Fibroblast of lung (primary cell): ENCODE measurements at regions not wholly inside any gene's neighbourhood (a gene's known extent, or its start where the extent isn't known, plus 50 kb on each side); places are given as distances from the start of the nearest gene placed in this dataset.

Source experiments
- DNase-seq, 2 donors: peaks; one replicate each; pipeline versions ENCODE4 v3.0.0 to v3.0.0-alpha.2; 2010; ENCODE audit warnings: low read depth in 2 of 2
- H2AFZ ChIP-seq: 2 replicates; pipeline ENCODE4 v1.5.1; 2012; ENCODE audit warnings: low read length, control low read depth, inconsistent platforms
- H3K27ac ChIP-seq: 2 replicates; pipeline ENCODE4 v1.5.1; 2011; ENCODE audit warnings: low read length, control low read depth; ENCODE audit not compliant: insufficient read depth
- H3K27me3 ChIP-seq: 2 replicates; pipeline ENCODE4 v1.5.1; 2011; ENCODE audit warnings: mild to moderate bottlenecking, low read length; ENCODE audit not compliant: control insufficient read depth, insufficient read depth
- H3K36me3 ChIP-seq: 2 replicates; pipeline ENCODE4 v1.5.1; 2011; ENCODE audit warnings: low read length; ENCODE audit not compliant: control insufficient read depth, insufficient read depth
- H3K4me1 ChIP-seq: 2 replicates; pipeline ENCODE4 v1.5.1; 2011; ENCODE audit warnings: low read length; ENCODE audit not compliant: control insufficient read depth, insufficient read depth; ENCODE audit errors: extremely low read depth
- H3K4me2 ChIP-seq: 2 replicates; pipeline ENCODE4 v1.5.1; 2011; ENCODE audit warnings: low read length, control low read depth; ENCODE audit not compliant: insufficient read depth; ENCODE audit errors: extremely low read depth
- H3K4me3 ChIP-seq, 4 experiments: fragments of 200-600 bp in 1 of 4; sonication (generic) in 1 of 4; replicated peaks in 1 of 4; 2 replicates each; pipeline ENCODE4 v1.5.1; 2011 to 2016; ENCODE audit warnings: low read length in 4 of 4, low read depth in 3 of 4, mild to moderate bottlenecking in 3 of 4, control low read depth in 2 of 4, inconsistent platforms in 1 of 4, mixed read lengths in 1 of 4; ENCODE audit not compliant: insufficient read depth in 1 of 4; ENCODE audit errors: control extremely low read depth in 1 of 4
- H3K79me2 ChIP-seq: 2 replicates; pipeline ENCODE4 v1.5.1; 2012; ENCODE audit warnings: mild to moderate bottlenecking, low read length, inconsistent platforms; ENCODE audit not compliant: control insufficient read depth, insufficient read depth
- H3K9ac ChIP-seq: 2 replicates; pipeline ENCODE4 v1.5.1; 2011; ENCODE audit warnings: mild to moderate bottlenecking, low read length, control low read depth; ENCODE audit not compliant: insufficient read depth
- H3K9me3 ChIP-seq: 2 replicates; pipeline ENCODE4 v1.5.1; 2012; ENCODE audit warnings: low read depth, low read length; ENCODE audit not compliant: control insufficient read depth, insufficient read depth
- H4K20me1 ChIP-seq: 2 replicates; pipeline ENCODE4 v1.5.1; 2011; ENCODE audit warnings: low read length; ENCODE audit not compliant: control insufficient read depth, insufficient read depth; ENCODE audit errors: extremely low read depth
- EZH2 ChIP-seq: IDR thresholded peaks from 2 replicates; pipeline ENCODE4 v1.5.1; 2012; ENCODE audit warnings: low read length, control low read depth, mild to moderate bottlenecking; ENCODE audit errors: missing control alignments
- TF ChIP-seq, protein P1 (sequence below), 2 donors: IDR thresholded peaks in 1 of 2; conservative IDR thresholded peaks in 1 of 2; 1 replicate in 1 of 2; 2 replicates in 1 of 2; pipeline ENCODE4 v1.5.1; 2011 to 2012; ENCODE audit warnings: low read length in 2 of 2, control low read depth in 1 of 2, inconsistent platforms in 1 of 2, low read depth in 1 of 2, mild to moderate bottlenecking in 1 of 2

DNA sequence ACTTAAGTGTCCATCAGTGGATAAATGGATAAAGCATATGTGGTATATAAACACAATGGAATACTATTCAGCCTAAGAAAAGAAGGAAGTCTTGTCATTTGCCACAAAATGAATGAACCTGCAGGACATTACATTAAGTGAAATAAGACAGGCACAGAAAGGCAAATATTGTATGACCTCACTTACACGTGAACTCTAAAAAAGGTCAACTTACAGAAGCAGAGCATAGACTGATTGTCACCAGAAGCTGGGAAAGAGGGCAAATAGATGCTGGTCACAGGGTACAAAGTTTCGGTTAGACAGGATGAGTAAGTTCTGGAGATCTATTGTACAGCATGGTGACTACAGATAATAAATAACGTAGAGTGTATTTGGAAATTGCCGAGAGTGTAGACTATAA lies 247.7 kb downstream of the RAB28 start:
- H2AFZ ChIP-seq, result no peak overlapping the region
- H3K27me3 ChIP-seq, result no peaks in the 10 kb centered on the region
- no peak for DNase-seq
- no peaks in the 10 kb centered on the region for H4K20me1 ChIP-seq
- TF ChIP-seq, protein P1, sequence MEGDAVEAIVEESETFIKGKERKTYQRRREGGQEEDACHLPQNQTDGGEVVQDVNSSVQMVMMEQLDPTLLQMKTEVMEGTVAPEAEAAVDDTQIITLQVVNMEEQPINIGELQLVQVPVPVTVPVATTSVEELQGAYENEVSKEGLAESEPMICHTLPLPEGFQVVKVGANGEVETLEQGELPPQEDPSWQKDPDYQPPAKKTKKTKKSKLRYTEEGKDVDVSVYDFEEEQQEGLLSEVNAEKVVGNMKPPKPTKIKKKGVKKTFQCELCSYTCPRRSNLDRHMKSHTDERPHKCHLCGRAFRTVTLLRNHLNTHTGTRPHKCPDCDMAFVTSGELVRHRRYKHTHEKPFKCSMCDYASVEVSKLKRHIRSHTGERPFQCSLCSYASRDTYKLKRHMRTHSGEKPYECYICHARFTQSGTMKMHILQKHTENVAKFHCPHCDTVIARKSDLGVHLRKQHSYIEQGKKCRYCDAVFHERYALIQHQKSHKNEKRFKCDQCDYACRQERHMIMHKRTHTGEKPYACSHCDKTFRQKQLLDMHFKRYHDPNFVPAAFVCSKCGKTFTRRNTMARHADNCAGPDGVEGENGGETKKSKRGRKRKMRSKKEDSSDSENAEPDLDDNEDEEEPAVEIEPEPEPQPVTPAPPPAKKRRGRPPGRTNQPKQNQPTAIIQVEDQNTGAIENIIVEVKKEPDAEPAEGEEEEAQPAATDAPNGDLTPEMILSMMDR (conservative IDR thresholded peaks at IDR 0.05 in 1 of 2, IDR thresholded peaks at IDR 0.05 in 1 of 2; ENCODE audit: low read depth in 1 of 2, low read length in 2 of 2), result no peak
- no peak for TF ChIP-seq EZH2
- no peaks in the 10 kb centered on the region for H3K79me2 ChIP-seq
- no peak overlapping the region for H3K9ac ChIP-seq
- no peaks in the 10 kb centered on the region for H3K9me3 ChIP-seq
- H3K27ac ChIP-seq, result no peak overlapping the region
- no peaks in the 10 kb centered on the region for H3K36me3 ChIP-seq
- no peak overlapping the region for H3K4me2 ChIP-seq
- no peak overlapping the region for H3K4me3 ChIP-seq
- no peaks in the 10 kb centered on the region for H3K4me1 ChIP-seq

- TF ChIP-seq, protein P1 (conservative IDR thresholded peaks at IDR 0.05 in 1 of 2, IDR thresholded peaks at IDR 0.05 in 1 of 2; ENCODE audit: low read depth in 1 of 2, low read length in 2 of 2), result no peak
- TF ChIP-seq EZH2, result no peak
- Histone ChIP-seq H3K4me1 (no peaks in the 10 kb centered on the region), H3K27ac (no peak overlapping the region), H3K36me3 (no peaks in the 10 kb centered on the region), H3K27me3 (no peaks in the 10 kb centered on the region), H3K9ac (no peak overlapping the region), H3K79me2 (no peaks in the 10 kb centered on the region), H3K4me3 (no peak overlapping the region), H3K4me2 (no peak overlapping the region), H2AFZ (no peak overlapping the region), H4K20me1 (no peaks in the 10 kb centered on the region), H3K9me3 (no peaks in the 10 kb centered on the region)
- no peak for DNase-seq
Observed at GRCh38 chr4:13233755-13234154, 250.4 kb downstream of the RAB28 start.

GRCh38 chr4:13219971-13220370 lies 264.2 kb downstream of the RAB28 start:
- no peak for DNase-seq
- Histone ChIP-seq H4K20me1 (no peaks in the 10 kb centered on the region), H3K4me3 (no peak overlapping the region), H3K27ac (no peak overlapping the region), H3K4me1 (no peaks in the 10 kb centered on the region), H3K9ac (no peak overlapping the region), H3K9me3 (no peaks in the 10 kb centered on the region), H3K79me2 (no peaks in the 10 kb centered on the region), H3K36me3 (no peaks in the 10 kb centered on the region), H3K4me2 (no peak overlapping the region), H2AFZ (no peak overlapping the region), H3K27me3 (no peaks in the 10 kb centered on the region)
- TF ChIP-seq EZH2, result no peak
- TF ChIP-seq, protein P1 (conservative IDR thresholded peaks at IDR 0.05 in 1 of 2, IDR thresholded peaks at IDR 0.05 in 1 of 2; ENCODE audit: low read depth in 1 of 2, low read length in 2 of 2), result no peak
